ENCODE measurements at regions not wholly inside any gene's neighbourhood (a gene's known extent, or its start where the extent isn't known, plus 50 kb on each side); places are given as distances from the start of the nearest gene placed in this dataset.

GRCh38 chr6:71645299-71645698, 241.1 kb upstream of the RIMS1 start:
- TF ChIP-seq TAF1 (IDR thresholded peaks at IDR 0.05; ENCODE audit: low read depth), result no peak
- TF ChIP-seq CREB1 (IDR thresholded peaks at IDR 0.05; ENCODE audit: low read depth), result no peak
- no peak for TF ChIP-seq NFIC (IDR thresholded peaks at IDR 0.05)
- no peak for TF ChIP-seq EP300 (IDR thresholded peaks at IDR 0.05; ENCODE audit: borderline replicate concordance)
- TF ChIP-seq RAD21 (IDR thresholded peaks at IDR 0.05; ENCODE audit: low read depth), result no peak
- no peak for TF ChIP-seq EGR1 (IDR thresholded peaks at IDR 0.05)
- TF ChIP-seq CEBPB (IDR thresholded peaks at IDR 0.05), result no peak
- no peak for TF ChIP-seq YY1 (IDR thresholded peaks at IDR 0.05; ENCODE audit: low read depth)
- TF ChIP-seq REST (IDR thresholded peaks at IDR 0.05; ENCODE audit: low read depth), result no peak
- no peak for TF ChIP-seq MAX (IDR thresholded peaks at IDR 0.05)
- TF ChIP-seq TCF12 (IDR thresholded peaks at IDR 0.05; ENCODE audit: low read depth), result no peak
- TF ChIP-seq, protein P1, sequence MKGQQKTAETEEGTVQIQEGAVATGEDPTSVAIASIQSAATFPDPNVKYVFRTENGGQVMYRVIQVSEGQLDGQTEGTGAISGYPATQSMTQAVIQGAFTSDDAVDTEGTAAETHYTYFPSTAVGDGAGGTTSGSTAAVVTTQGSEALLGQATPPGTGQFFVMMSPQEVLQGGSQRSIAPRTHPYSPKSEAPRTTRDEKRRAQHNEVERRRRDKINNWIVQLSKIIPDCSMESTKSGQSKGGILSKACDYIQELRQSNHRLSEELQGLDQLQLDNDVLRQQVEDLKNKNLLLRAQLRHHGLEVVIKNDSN (IDR thresholded peaks at IDR 0.05), result no peak
- no peak for TF ChIP-seq ZBTB7A (IDR thresholded peaks at IDR 0.05; ENCODE audit: low read depth)
- no peak for TF ChIP-seq FOXM1 (IDR thresholded peaks at IDR 0.05; ENCODE audit: borderline replicate concordance, low read depth)
- no peak for TF ChIP-seq TEAD4 (IDR thresholded peaks at IDR 0.05)

- TF ChIP-seq REST (IDR thresholded peaks at IDR 0.05; ENCODE audit: low read depth), result no peak
- TF ChIP-seq, protein P1 (IDR thresholded peaks at IDR 0.05), result no peak
- TF ChIP-seq CEBPB (IDR thresholded peaks at IDR 0.05), result no peak
- no peak for TF ChIP-seq TEAD4 (IDR thresholded peaks at IDR 0.05)
- TF ChIP-seq NFIC (IDR thresholded peaks at IDR 0.05), result no peak
Measured at GRCh38 chr6:71649915-71650314, 236.4 kb upstream of the RIMS1 start.

GRCh38 chr6:71651636-71652035, 234.7 kb upstream of the RIMS1 start:
- TF ChIP-seq TEAD4 (IDR thresholded peaks at IDR 0.05) (no peak), EP300 (IDR thresholded peaks at IDR 0.05; ENCODE audit: borderline replicate concordance) (no peak), MAX (IDR thresholded peaks at IDR 0.05) (no peak), RAD21 (IDR thresholded peaks at IDR 0.05; ENCODE audit: low read depth) (no peak), NFIC (IDR thresholded peaks at IDR 0.05) (no peak), REST (IDR thresholded peaks at IDR 0.05; ENCODE audit: low read depth) (no peak), YY1 (IDR thresholded peaks at IDR 0.05; ENCODE audit: low read depth) (no peak), EGR1 (IDR thresholded peaks at IDR 0.05) (no peak), CEBPB (IDR thresholded peaks at IDR 0.05) (no peak), TAF1 (IDR thresholded peaks at IDR 0.05; ENCODE audit: low read depth) (no peak), FOXM1 (IDR thresholded peaks at IDR 0.05; ENCODE audit: borderline replicate concordance, low read depth) (no peak)
- TF ChIP-seq, protein P1 (IDR thresholded peaks at IDR 0.05), result no peak

DNA sequence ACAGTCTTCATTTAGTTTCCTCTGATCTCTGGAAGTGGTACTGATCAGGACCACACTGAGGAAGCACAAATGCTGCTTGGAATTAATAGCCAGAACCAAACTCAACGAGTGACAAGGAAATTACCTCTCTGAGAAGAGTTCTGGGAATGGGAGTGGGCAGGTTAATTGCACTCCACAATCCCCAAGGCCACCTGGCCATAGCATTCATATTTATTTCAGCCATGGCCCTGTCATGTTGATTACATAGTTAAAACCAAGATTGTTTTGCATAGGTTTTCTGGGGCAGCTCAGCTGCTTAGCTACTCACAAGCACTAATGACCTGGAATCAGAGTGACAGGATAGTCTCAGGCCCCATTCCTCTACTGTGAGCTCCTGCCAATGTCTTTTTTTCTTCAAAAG, 230.2 kb upstream of the RIMS1 start:
- TF ChIP-seq TCF12 (IDR thresholded peaks at IDR 0.05; ENCODE audit: low read depth), result no peak
- TF ChIP-seq NFIC (IDR thresholded peaks at IDR 0.05), result no peak

DNA sequence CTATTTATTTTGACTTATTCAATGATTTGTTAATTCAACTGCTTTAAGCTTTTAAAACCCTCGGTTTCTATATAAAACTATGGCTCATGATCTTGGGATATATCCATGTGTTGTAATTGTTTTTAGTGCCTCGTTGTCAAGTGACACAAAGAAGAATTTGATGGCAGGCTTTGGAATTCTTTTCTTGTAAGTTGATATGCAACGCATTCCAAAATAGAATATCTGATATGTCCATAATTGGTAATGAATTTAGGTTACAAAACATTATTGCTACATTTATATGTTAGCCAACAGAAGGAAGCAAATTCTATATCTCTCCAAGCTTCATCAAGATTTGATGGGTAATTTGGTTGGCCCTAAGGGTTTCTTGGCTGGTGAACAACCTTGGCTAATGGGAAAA, 220.4 kb upstream of the RIMS1 start:
- TF ChIP-seq RAD21 (IDR thresholded peaks at IDR 0.05; ENCODE audit: low read depth), result no peak

Measured in Ishikawa (cell line).